Gastrocnemius medialis (tissue), 4 donors: ENCODE measurements at regions not wholly inside any gene's neighbourhood (a gene's known extent, or its start where the extent isn't known, plus 50 kb on each side); places are given as distances from the start of the nearest gene placed in this dataset.

ENCODE experiments used
- ATAC-seq, 2 donors: fragments of 150-250 bp; one replicate each; pipeline ENCODE4 v1.9.1; 2016
- DNase-seq, 2 donors: peaks; one replicate each; pipeline ENCODE4 v3.0.0-alpha.2; 2019
- H3K27ac ChIP-seq, 4 donors: fragments of 200-600 bp; sonication (generic); 1 replicate in 1 of 4; 2 replicates in 3 of 4; pipeline ENCODE4 v1.5.1; 2016 to 2018; ENCODE audit warnings: mild to moderate bottlenecking in 2 of 4, moderate library complexity in 1 of 4
- H3K27me3 ChIP-seq, 3 donors: fragments of 200-600 bp; sonication (generic) in 2 of 3; 1 replicate in 1 of 3; 2 replicates in 2 of 3; pipeline versions ENCODE4 v1.5.1 to v1.6.0; 2016 to 2019; ENCODE audit warnings: mild to moderate bottlenecking in 1 of 3, moderate library complexity in 1 of 3
- H3K36me3 ChIP-seq, 2 donors: fragments of 200-600 bp; sonication (generic) in 1 of 2; one replicate each; pipeline ENCODE4 v1.5.1; 2017 to 2018
- H3K4me1 ChIP-seq, 2 donors: fragments of 200-600 bp; sonication (generic) in 1 of 2; one replicate each; pipeline ENCODE4 v1.5.1; 2016 to 2017; ENCODE audit warnings: mild to moderate bottlenecking in 2 of 2
- H3K4me3 ChIP-seq, 4 donors: fragments of 200-600 bp; sonication (generic) in 3 of 4; 1 replicate in 1 of 4; 2 replicates in 3 of 4; pipeline ENCODE4 v1.5.1; 2016 to 2019; ENCODE audit warnings: mild to moderate bottlenecking in 2 of 4
- H3K9me3 ChIP-seq, 3 donors: fragments of 200-600 bp; sonication (generic) in 2 of 3; 1 replicate in 1 of 3; 2 replicates in 2 of 3; pipeline ENCODE4 v1.5.1; 2016 to 2019
- POLR2A ChIP-seq, 2 donors: fragments of 450-650 bp; IDR thresholded peaks; one replicate each; pipeline ENCODE4 v1.6.1; 2017; ENCODE audit warnings: antibody characterized with exemption in 2 of 2, mild to moderate bottlenecking in 2 of 2, moderate library complexity in 2 of 2
- in situ Hi-C, 4 donors: fragments of 200-750 bp; cut with MboI; loops; one replicate each; pipeline versions ENCODE4 v1.15.0 to v1.8.0; 2017; ENCODE audit warnings: low sequenced_read_pairs in 4 of 4
- intact Hi-C: fragments of 100-400 bp; cut with DNase I; formaldehyde crosslinking; loops from one replicate; pipeline ENCODE4 v1.15.1; 2023; ENCODE audit warnings: low total_unique reads
- TF ChIP-seq, protein P1 (sequence below), 5 experiments: fragments of 450-650 bp in 3 of 5; fragments of 200-600 bp in 2 of 5; sonication (generic) in 2 of 5; IDR thresholded peaks in 4 of 5; conservative IDR thresholded peaks in 1 of 5; 1 replicate in 4 of 5; 2 replicates in 1 of 5; pipeline ENCODE4 v1.5.1; 2016 to 2019; ENCODE audit warnings: antibody characterized with exemption in 5 of 5, mild to moderate bottlenecking in 3 of 5, moderate library complexity in 3 of 5

DNA sequence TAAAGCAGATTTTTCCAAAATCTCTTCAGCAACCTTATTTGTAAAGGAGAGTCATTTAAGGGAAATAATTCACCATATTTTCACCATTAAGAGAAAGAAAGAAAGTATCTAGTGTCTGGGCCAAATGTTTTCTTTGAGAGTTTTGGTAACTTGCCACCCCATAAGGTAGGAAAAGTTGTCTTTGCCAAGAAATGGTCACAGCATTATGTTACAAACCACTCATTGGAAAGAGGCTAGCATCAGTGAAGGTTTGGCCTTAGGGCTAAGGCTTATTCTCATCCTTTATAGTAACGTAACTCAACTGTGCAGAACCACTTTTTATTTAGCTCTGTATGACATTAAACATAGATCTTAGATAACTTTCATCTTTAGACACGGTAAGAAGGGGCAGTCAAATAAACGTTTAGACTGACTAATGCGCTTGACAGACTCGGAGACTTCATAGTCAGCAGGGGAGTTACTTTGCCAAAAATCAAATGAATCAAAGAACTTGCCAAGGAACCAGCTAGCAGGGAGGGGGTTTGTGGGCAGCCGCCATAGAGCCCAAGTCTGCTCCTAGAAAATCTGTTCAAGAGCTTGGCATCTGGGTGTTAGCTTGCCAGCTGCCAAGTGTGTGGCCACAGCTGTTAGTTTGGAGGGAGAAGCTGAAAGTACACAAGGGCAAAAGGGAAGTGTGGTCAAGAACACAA lies 182.8 kb upstream of the GRID2 start:
- in situ Hi-C loops (no loop called here), intact Hi-C loops (no loop called here)
- no peaks in the 10 kb centered on the region for H3K4me1 ChIP-seq
- H3K4me3 ChIP-seq: no peak overlapping the region
- no peaks in the 10 kb centered on the region for H3K9me3 ChIP-seq
- no peak overlapping the region for H3K27ac ChIP-seq
- ATAC-seq: no peak
- H3K27me3 ChIP-seq: no peaks in the 10 kb centered on the region
- no peaks in the 10 kb centered on the region for H3K36me3 ChIP-seq
- TF ChIP-seq, protein P1, sequence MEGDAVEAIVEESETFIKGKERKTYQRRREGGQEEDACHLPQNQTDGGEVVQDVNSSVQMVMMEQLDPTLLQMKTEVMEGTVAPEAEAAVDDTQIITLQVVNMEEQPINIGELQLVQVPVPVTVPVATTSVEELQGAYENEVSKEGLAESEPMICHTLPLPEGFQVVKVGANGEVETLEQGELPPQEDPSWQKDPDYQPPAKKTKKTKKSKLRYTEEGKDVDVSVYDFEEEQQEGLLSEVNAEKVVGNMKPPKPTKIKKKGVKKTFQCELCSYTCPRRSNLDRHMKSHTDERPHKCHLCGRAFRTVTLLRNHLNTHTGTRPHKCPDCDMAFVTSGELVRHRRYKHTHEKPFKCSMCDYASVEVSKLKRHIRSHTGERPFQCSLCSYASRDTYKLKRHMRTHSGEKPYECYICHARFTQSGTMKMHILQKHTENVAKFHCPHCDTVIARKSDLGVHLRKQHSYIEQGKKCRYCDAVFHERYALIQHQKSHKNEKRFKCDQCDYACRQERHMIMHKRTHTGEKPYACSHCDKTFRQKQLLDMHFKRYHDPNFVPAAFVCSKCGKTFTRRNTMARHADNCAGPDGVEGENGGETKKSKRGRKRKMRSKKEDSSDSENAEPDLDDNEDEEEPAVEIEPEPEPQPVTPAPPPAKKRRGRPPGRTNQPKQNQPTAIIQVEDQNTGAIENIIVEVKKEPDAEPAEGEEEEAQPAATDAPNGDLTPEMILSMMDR (IDR thresholded peaks at IDR 0.05 in 4 of 5, conservative IDR thresholded peaks at IDR 0.05 in 1 of 5): no peak
- TF ChIP-seq POLR2A (IDR thresholded peaks at IDR 0.05): no peak
- no peak for DNase-seq

DNA sequence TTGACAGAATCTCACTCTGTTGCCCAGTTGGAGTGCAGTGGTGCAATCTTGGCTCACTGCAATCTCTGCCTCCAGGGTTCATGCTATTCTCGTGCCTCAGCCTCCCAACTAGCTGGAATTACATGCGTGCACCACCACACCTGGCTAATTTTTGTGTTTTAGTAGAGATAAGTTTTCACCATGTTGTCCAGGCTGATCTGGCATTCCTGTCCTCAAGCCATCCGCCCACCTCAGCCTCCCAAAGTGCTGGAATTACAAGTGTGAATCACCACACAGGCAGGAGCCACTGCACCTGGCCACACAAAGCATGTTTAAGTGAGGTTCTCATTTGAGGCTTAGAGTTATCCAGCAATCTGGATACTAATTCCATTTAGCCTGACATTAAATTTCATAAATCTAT lies 180.9 kb upstream of the GRID2 start:
- Histone ChIP-seq H3K36me3 (no peaks in the 10 kb centered on the region), H3K4me1 (no peaks in the 10 kb centered on the region), H3K27ac (no peak overlapping the region), H3K4me3 (no peak overlapping the region), H3K9me3 (no peaks in the 10 kb centered on the region), H3K27me3 (no peaks in the 10 kb centered on the region)
- no peak for ATAC-seq
- DNase-seq: no peak
- intact Hi-C loops (no loop called here), in situ Hi-C loops (no loop called here)
- TF ChIP-seq, protein P1 (IDR thresholded peaks at IDR 0.05 in 4 of 5, conservative IDR thresholded peaks at IDR 0.05 in 1 of 5): no peak
- TF ChIP-seq POLR2A (IDR thresholded peaks at IDR 0.05): no peak

DNA sequence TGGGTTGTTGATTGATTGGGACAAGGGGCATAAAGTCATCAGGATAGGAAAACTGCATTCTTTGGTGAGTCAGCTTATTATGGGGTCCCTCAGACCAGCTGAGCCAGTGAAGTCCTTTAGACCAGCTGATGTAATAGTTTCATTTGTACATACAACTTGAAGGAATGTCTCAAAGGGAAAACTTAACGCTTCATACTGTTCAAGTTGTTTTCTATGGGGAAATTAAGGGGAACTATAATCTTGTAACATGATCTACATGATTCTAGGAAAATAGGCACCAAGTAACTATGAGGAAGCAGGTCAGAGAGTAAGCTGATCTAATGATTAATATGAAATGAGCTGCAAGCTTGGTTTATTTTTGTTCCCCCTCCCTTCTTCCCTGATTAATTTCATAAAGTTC lies 175.1 kb upstream of the GRID2 start:
- Histone ChIP-seq H3K4me1 (no peaks in the 10 kb centered on the region), H3K27me3 (no peaks in the 10 kb centered on the region), H3K4me3 (no peak overlapping the region), H3K27ac (no peak overlapping the region), H3K36me3 (no peaks in the 10 kb centered on the region), H3K9me3 (no peaks in the 10 kb centered on the region)
- TF ChIP-seq, protein P1 (IDR thresholded peaks at IDR 0.05 in 4 of 5, conservative IDR thresholded peaks at IDR 0.05 in 1 of 5): no peak
- TF ChIP-seq POLR2A (IDR thresholded peaks at IDR 0.05): no peak
- DNase-seq (no peak), ATAC-seq (no peak)
- intact Hi-C loops: no loop called here
- in situ Hi-C loops: no loop called here

DNA sequence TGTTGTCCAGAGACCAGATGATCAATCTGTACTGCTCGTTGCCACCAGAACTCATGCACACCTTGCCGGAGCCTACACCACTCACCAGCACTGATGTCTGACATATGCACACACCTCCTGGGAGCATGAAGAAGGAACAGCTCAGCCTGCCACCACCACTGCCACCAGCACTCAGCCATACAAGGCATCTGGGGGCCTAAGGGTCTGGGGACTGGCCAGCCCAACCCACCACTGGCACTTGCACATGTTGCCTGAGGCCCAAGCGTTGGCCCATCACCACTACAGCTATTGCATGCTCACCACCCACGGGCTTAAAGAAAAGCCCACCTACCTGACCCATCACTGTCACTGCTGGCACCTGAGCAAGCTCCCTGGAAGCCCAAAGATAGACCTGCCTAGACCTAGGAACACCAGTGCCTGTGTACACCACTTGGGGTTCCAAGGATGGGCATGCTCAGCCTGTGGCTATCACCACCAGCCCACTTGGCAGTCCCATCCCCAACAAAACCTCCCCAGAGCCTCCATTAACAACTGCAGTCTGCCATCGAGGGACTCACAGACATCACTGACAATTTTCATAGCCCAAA lies 174.3 kb upstream of the GRID2 start:
- H3K9me3 ChIP-seq: no peaks in the 10 kb centered on the region

More for the DNA sequence above, 174.3 kb upstream of the GRID2 start:
- no peak overlapping the region for H3K4me3 ChIP-seq
- no peak overlapping the region for H3K27ac ChIP-seq
- in situ Hi-C loops: no loop called here
- intact Hi-C loops: no loop called here
- H3K4me1 ChIP-seq: no peaks in the 10 kb centered on the region
- ATAC-seq (no peak), DNase-seq (no peak)
- no peaks in the 10 kb centered on the region for H3K36me3 ChIP-seq
- no peaks in the 10 kb centered on the region for H3K27me3 ChIP-seq
- TF ChIP-seq, protein P1 (IDR thresholded peaks at IDR 0.05 in 4 of 5, conservative IDR thresholded peaks at IDR 0.05 in 1 of 5): no peak
- no peak for TF ChIP-seq POLR2A (IDR thresholded peaks at IDR 0.05)
